IMR-90 (cell line): ENCODE measurements at regions not wholly inside any gene's neighbourhood (a gene's known extent, or its start where the extent isn't known, plus 50 kb on each side); places are given as distances from the start of the nearest gene placed in this dataset.

Source experiments
- CTCF ChIP-seq: conservative IDR thresholded peaks from 2 replicates; pipeline ENCODE4 v1.5.1; 2012; ENCODE audit warnings: mild to moderate bottlenecking, low read depth, low read length, improper control_type of control experiment
- RAD21 ChIP-seq: IDR thresholded peaks from 2 replicates; pipeline ENCODE4 v1.6.1; 2012; ENCODE audit warnings: low read length, improper control_type of control experiment

GRCh38 chr18:73594749-73595148, 552.9 kb downstream of the FBXO15 start:
- TF ChIP-seq RAD21, result no peak
- no peak for TF ChIP-seq CTCF
